Ovary (tissue), 7 donors: ENCODE measurements at regions not wholly inside any gene's neighbourhood (a gene's known extent, or its start where the extent isn't known, plus 50 kb on each side); places are given as distances from the start of the nearest gene placed in this dataset.

Experiments used
- DNase-seq, 5 donors: peaks; one replicate each; pipeline ENCODE4 v3.0.0-alpha.2; 2019 to 2020
- H3K27ac ChIP-seq, 2 donors: fragments of 200-600 bp; one replicate each; pipeline versions ENCODE4 v1.5.1 to v1.8.0; 2019 to 2022
- H3K27me3 ChIP-seq: fragments of 200-600 bp; one replicate; pipeline ENCODE4 v1.8.0; 2022
- H3K36me3 ChIP-seq: fragments of 200-600 bp; sonication (generic); one replicate; pipeline ENCODE4 v1.5.1; 2019
- H3K4me1 ChIP-seq: one replicate; pipeline ENCODE4 v1.8.1; 2013; ENCODE audit warnings: mild to moderate bottlenecking, moderate library complexity; ENCODE audit not compliant: insufficient read depth
- H3K4me3 ChIP-seq: fragments of 200-600 bp; sonication (generic); one replicate; pipeline ENCODE4 v1.5.1; 2017
- H3K9me3 ChIP-seq, 2 donors: fragments of 200-600 bp in 1 of 2; sonication (generic) in 1 of 2; one replicate each; pipeline versions ENCODE4 v1.5.1 to v1.8.1; 2013 to 2019; ENCODE audit warnings: mild to moderate bottlenecking in 1 of 2, moderate library complexity in 1 of 2
- EP300 ChIP-seq: sonication (generic); formaldehyde crosslinking; IDR thresholded peaks from one replicate; pipeline ENCODE4 v1.6.1; 2017; ENCODE audit warnings: antibody characterized with exemption
- POLR2A ChIP-seq: fragments of 450-650 bp; IDR thresholded peaks from one replicate; pipeline ENCODE4 v1.6.1; 2017; ENCODE audit warnings: antibody characterized with exemption, mild to moderate bottlenecking, moderate library complexity
- WGBS, 3 donors: extraction: QIAGEN DNeasy Blood & Tissue Kit in 1 of 3; methylation state at CpG; one replicate each; pipeline versions ENCODE4 v1.1.5 to v1.1.7; 2013 to 2017; 5-methylcytosine and 5-hydroxymethylcytosine counted together
- intact Hi-C, 4 donors: fragments of 100-400 bp; cut with DNase I; formaldehyde crosslinking; loops; one replicate each; pipeline versions ENCODE4 v1.11.0 to v1.15.1; 2022 to 2023
- TF ChIP-seq, protein P1 (sequence below), 3 donors: fragments of 450-650 bp in 2 of 3; fragments of 200-600 bp in 1 of 3; IDR thresholded peaks; one replicate each; pipeline versions ENCODE4 v1.5.1 to v1.8.0; 2016 to 2022; ENCODE audit warnings: antibody characterized with exemption in 3 of 3, mild to moderate bottlenecking in 1 of 3
- donor health status: DM: no; HTN: no; CAD: no; lungs with moderate emphysema.
- donor health status: DM: no; HTN: no; CAD: no.
- donor health status: Bipolar disorder and iron deficiency.
- donor health status: DM: no; HTN: no; CAD: no.
- donor health status: DM: yes; HTN: yes; CAD: no.

DNA sequence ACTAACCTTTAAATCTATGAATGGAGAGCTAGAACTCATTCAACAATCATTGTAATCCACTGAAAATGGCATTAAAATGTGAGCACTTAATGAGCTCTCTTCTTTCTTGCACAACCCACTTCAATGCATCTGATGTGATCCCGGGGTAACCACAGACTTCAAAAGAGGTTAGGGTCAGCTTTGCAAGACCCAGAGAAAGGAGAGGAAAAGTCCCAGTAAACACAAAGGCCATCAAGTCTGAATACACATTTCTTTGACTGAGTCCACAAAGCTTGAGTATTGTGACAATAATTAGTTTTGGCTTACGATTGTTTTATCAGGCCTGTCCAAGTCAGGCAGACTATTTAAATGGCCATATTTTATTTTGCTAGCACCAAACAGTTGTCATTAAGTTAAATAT lies 148.8 kb upstream of the ZNF608 start:
- Histone ChIP-seq H3K36me3 (no peaks in the 10 kb centered on the region), H3K4me3 (no peak overlapping the region), H3K27ac (no peak overlapping the region), H3K4me1 (no peaks in the 10 kb centered on the region), H3K9me3 (no peaks in the 10 kb centered on the region), H3K27me3 (no peaks in the 10 kb centered on the region)
- TF ChIP-seq EP300, result no peak
- DNase-seq, result no peak
- 73 to 76% (median 76%) methylated on average over 2 of the region's 2 CpGs for WGBS, 3 donors
- intact Hi-C loops, result no loop called here

DNA sequence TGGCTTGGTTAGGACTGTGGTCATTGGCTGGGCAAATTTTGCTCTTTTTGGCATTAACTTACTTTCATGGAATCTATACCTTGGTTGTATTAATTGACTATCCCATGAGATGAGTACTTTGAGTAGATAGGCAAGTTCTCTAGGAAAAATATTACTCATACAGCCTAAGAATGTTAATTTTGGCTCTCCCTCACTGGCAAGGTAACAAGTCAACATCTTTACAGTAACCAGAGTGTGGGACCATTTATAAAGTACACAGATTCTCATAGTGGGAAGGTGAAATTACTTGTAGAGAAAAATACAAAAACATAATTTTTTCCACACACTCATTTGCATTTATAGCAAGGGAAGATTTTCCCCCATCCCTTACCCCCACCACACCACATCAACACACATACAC lies 154.6 kb upstream of the ZNF608 start:
- no peaks in the 10 kb centered on the region for H3K4me1 ChIP-seq
- H3K36me3 ChIP-seq, result no peaks in the 10 kb centered on the region
- no peak overlapping the region for H3K27ac ChIP-seq
- TF ChIP-seq EP300 (no peak), POLR2A (no peak)
- TF ChIP-seq, protein P1, sequence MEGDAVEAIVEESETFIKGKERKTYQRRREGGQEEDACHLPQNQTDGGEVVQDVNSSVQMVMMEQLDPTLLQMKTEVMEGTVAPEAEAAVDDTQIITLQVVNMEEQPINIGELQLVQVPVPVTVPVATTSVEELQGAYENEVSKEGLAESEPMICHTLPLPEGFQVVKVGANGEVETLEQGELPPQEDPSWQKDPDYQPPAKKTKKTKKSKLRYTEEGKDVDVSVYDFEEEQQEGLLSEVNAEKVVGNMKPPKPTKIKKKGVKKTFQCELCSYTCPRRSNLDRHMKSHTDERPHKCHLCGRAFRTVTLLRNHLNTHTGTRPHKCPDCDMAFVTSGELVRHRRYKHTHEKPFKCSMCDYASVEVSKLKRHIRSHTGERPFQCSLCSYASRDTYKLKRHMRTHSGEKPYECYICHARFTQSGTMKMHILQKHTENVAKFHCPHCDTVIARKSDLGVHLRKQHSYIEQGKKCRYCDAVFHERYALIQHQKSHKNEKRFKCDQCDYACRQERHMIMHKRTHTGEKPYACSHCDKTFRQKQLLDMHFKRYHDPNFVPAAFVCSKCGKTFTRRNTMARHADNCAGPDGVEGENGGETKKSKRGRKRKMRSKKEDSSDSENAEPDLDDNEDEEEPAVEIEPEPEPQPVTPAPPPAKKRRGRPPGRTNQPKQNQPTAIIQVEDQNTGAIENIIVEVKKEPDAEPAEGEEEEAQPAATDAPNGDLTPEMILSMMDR (IDR thresholded peaks at IDR 0.05), result no peak
- intact Hi-C loops, result no loop called here
- H3K9me3 ChIP-seq, result no peaks in the 10 kb centered on the region
- no peak for DNase-seq
- no peaks in the 10 kb centered on the region for H3K27me3 ChIP-seq
- no peak overlapping the region for H3K4me3 ChIP-seq

DNA sequence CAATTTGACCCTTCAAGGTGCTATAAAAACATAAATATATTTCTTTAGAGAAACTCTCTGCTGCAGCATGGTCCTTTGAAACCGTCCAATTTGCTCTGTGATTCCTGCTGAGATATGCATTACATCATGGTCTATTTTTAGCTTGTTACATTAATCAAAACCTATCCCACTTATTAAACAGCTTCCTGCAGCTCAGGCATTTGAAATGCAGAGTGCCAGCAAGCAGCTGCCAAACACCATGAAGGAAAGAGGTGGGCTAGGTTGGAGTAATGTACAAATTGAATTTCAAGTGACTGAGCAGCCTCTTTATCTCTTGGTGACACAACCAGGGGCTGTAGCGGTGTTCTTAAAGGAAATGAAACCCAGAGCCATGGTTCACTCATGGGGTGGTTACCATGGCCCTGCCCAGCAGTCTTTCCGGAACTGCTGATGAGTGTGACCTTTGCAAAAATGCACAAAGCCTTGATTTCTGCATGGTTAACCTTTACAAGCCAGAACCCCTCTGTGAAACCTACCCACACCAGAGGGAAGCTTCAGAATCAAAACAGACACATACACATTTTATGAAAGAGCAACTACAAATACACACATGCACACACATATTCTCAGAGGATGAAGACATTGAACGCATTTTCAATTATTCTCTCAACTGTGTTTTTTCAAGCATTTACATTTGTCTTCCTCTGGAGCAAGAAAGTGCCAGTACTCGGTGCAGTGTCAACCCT lies 155.8 kb upstream of the ZNF608 start:
- H3K9me3 ChIP-seq, result no peaks in the 10 kb centered on the region
- WGBS, 3 donors, result 51 to 79% (median 70%) methylated on average over 5 of the region's 5 CpGs
- H3K36me3 ChIP-seq, result no peaks in the 10 kb centered on the region
- H3K4me3 ChIP-seq, result no peak overlapping the region
- TF ChIP-seq, protein P1 (IDR thresholded peaks at IDR 0.05), result no peak
- TF ChIP-seq EP300 (no peak), POLR2A (no peak)
- H3K27ac ChIP-seq, result no peak overlapping the region
- no peaks in the 10 kb centered on the region for H3K27me3 ChIP-seq
- DNase-seq, result no peak
- intact Hi-C loops, result no loop called here
- peaks cover 7% of the 10 kb centered on the region for H3K4me1 ChIP-seq

DNA sequence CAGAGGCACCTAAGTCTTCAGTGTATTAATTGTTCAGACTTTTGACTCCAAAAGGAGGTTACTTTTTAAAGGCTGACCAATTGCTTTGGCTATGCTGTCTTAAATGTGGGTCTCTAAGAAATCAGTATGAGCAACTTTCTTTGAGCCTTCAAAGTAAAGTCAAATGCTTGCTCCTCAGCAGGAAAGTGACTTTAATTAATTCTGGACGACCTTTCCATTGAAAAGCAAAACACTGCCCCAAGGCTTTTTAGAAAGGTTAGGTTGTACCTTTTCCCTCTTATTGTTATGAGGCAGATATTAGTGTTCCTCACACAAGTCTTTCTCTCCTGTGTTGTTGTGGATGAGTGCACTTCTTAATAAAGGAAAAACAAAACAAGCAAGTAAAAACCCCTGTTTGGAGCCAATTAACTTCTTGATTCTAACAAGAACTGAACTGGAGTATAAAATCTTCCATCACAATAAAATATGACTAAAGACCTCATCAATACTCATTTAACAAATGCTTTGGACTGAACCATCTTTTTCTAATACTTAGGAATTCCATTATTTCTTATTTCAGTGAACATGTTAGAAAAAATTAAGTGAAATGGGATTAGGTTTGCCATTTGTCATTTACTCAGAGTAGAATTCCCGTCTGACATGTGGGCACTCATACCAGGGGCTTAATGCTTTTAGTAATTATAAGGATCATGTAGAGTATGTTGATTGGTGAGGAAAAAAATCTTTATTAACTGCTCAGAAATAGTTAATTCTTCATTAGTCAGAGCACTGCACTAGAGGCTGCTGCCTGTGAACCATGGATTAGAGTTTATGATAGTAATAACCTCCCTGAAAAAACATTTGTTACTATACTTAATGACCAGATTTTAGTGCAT lies 159.1 kb upstream of the ZNF608 start:
- intact Hi-C loops, result no loop called here
- no peak overlapping the region for H3K4me3 ChIP-seq
- WGBS, 3 donors, result 93 to 97% (median 93%) methylated on average over 2 of the region's 2 CpGs
- no peak for DNase-seq
- no peaks in the 10 kb centered on the region for H3K36me3 ChIP-seq
- no peak overlapping the region for H3K27ac ChIP-seq
- TF ChIP-seq POLR2A (no peak), EP300 (no peak)
- TF ChIP-seq, protein P1 (IDR thresholded peaks at IDR 0.05), result no peak
- H3K27me3 ChIP-seq, result no peaks in the 10 kb centered on the region
- peaks cover 10% of the 10 kb centered on the region for H3K4me1 ChIP-seq
- H3K9me3 ChIP-seq, result no peaks in the 10 kb centered on the region
